CD4-positive, alpha-beta memory T cell (primary cell): ENCODE measurements at regions not wholly inside any gene's neighbourhood (a gene's known extent, or its start where the extent isn't known, plus 50 kb on each side); places are given as distances from the start of the nearest gene placed in this dataset.

ENCODE experiments used
- CTCF ChIA-PET: fragments of 350-600 bp; sonication (Branson Sonifier 250); formaldehyde crosslinking; loops from one replicate; lab custom pipeline; 2021; ENCODE audit warnings: inconsistent platforms; ENCODE audit not compliant: partially characterized antibody; lab: Charles Lee
- POLR2A ChIA-PET: fragments of 350-600 bp; sonication (Branson Sonifier 250); formaldehyde crosslinking; loops from one replicate; lab custom pipeline; 2021; ENCODE audit not compliant: partially characterized antibody; lab: Charles Lee
- DNase-seq, 5 donors: peaks; one replicate each; pipeline versions ENCODE4 v3.0.0 to v3.0.0-alpha.2; 2020 to 2022; ENCODE audit warnings: mixed read lengths in 1 of 5
- H3K27ac ChIP-seq: one replicate; pipeline ENCODE4 v1.7.0; 2013; ENCODE audit warnings: low read depth, low read length
- H3K27me3 ChIP-seq: 2 replicates; pipeline ENCODE4 v1.7.0; 2013; ENCODE audit warnings: mild to moderate bottlenecking, low read length, moderate library complexity; ENCODE audit not compliant: insufficient read depth
- H3K36me3 ChIP-seq: 2 replicates; pipeline ENCODE4 v1.7.0; 2013; ENCODE audit warnings: mild to moderate bottlenecking, low read length, moderate library complexity; ENCODE audit not compliant: insufficient read depth
- H3K4me1 ChIP-seq: 2 replicates; pipeline ENCODE4 v1.7.0; 2013; ENCODE audit warnings: mild to moderate bottlenecking, low read length, moderate library complexity; ENCODE audit not compliant: insufficient read depth
- H3K4me3 ChIP-seq, 2 donors: one replicate each; pipeline ENCODE4 v1.7.0; 2013; ENCODE audit warnings: low read length in 2 of 2, mild to moderate bottlenecking in 1 of 2
- H3K9me3 ChIP-seq, 2 donors: one replicate each; pipeline ENCODE4 v1.7.0; 2013; ENCODE audit warnings: low read length in 2 of 2, control low read depth in 1 of 2; ENCODE audit not compliant: control insufficient read depth in 1 of 2
- H3K27ac Mint-ChIP-seq, 7 donors: one replicate each; pipeline ENCODE4 v1.8.0; 2020 to 2021; ENCODE audit warnings: mixed read lengths in 7 of 7, mild to moderate bottlenecking in 6 of 7, inconsistent platforms in 3 of 7, moderate library complexity in 3 of 7
- H3K27me3 Mint-ChIP-seq, 2 donors: one replicate each; pipeline ENCODE4 v1.8.0; 2020 to 2021; ENCODE audit warnings: mixed read lengths in 2 of 2
- H3K36me3 Mint-ChIP-seq, 2 donors: one replicate each; pipeline ENCODE4 v1.8.0; 2020 to 2021; ENCODE audit warnings: mixed read lengths in 2 of 2, inconsistent platforms in 1 of 2, mild to moderate bottlenecking in 1 of 2
- H3K4me1 Mint-ChIP-seq, 4 donors: one replicate each; pipeline ENCODE4 v1.8.0; 2020 to 2021; ENCODE audit warnings: mixed read lengths in 4 of 4, mild to moderate bottlenecking in 1 of 4
- H3K4me3 Mint-ChIP-seq, 8 donors: one replicate each; pipeline ENCODE4 v1.8.0; 2020 to 2021; ENCODE audit warnings: mixed read lengths in 8 of 8, mild to moderate bottlenecking in 7 of 8, moderate library complexity in 6 of 8, inconsistent platforms in 3 of 8
- H3K9me3 Mint-ChIP-seq, 8 donors: one replicate each; pipeline ENCODE4 v1.8.0; 2020 to 2021; ENCODE audit warnings: mixed read lengths in 8 of 8, mild to moderate bottlenecking in 5 of 8, inconsistent platforms in 3 of 8, moderate library complexity in 1 of 8
- intact Hi-C: fragments of 100-400 bp; cut with micrococcal nuclease; formaldehyde crosslinking; loops from one replicate; pipeline ENCODE4 v1.15.1; 2023

DNA sequence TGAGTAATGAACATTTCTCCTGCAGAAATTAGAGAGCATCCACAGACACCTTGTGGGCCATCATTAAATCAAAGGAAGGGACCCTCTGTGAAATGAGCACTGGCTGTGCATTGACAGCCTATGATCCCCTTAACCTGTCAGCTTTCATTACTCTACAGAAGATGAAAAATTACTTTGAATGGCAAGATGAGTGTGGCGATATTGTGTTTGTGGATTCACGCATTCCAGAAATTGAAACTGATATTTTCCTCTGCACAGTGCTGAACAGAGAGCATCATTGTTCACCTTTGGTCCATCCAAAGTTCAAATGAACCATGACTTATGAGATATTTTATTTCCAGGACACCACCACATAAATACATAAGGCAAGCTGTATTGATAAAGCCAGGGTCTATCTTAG, 374.8 kb upstream of the ANXA10 start:
- H3K9me3 Mint-ChIP-seq: peaks cover 0 to 7% (median 3%) of the 10 kb centered on the region in 8 donors
- no peaks in the 10 kb centered on the region for H3K36me3 Mint-ChIP-seq
- Histone ChIP-seq H3K9me3 (peaks cover 0 to 6% of the 10 kb centered on the region in 2 donors), H3K4me3 (no peak overlapping the region), H3K27me3 (no peaks in the 10 kb centered on the region), H3K27ac (no peak overlapping the region), H3K36me3 (no peaks in the 10 kb centered on the region), H3K4me1 (no peaks in the 10 kb centered on the region)
- no peak overlapping the region for H3K27ac Mint-ChIP-seq
- DNase-seq: no peak
- no peaks in the 10 kb centered on the region for H3K4me1 Mint-ChIP-seq
- intact Hi-C loops: no loop called here
- H3K27me3 Mint-ChIP-seq: no peaks in the 10 kb centered on the region
- ChIA-PET POLR2A (no interaction called here), CTCF (no interaction called here)
- no peak overlapping the region for H3K4me3 Mint-ChIP-seq

DNA sequence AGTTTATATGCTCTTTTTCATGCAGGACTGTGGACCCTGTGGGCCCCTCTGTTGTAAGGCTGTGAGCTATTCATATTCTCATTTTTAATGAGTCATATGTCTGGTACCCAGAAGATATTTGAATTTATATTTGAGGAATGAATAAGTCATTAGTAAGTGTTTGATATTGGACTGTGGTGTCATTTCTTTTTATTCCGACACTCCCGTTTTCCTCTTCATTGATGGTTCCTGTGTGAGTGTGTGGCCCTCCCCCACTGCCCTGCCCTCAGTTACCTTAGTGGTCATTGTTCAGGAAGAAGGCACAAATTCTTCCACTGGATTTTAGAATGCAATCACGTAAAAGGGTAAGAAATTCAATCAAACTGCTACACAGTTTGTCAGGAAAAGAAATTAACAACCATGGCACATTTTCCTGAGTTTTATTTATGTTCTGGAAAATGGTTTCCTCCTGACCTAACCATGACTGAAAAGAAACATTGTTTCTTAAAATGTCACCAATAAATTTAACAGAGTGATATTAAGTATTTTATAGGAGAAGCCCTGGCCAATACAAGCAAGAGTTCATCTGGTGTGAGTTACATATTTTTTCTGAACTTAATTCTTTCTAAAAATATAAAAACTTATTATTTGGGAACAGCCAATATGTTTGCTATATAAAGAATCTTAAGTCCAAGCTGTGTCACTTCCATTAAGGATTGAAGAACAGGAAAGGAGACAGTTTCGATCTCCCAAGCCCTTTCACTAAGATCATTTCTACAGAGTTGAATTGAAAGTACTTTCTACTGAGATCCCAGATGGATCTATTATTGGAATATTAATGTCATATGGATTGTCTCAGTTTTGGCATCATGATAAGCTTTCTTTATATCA, 370.5 kb upstream of the ANXA10 start:
- no peak overlapping the region for H3K27ac ChIP-seq
- no peaks in the 10 kb centered on the region for H3K4me1 ChIP-seq
- no peaks in the 10 kb centered on the region for H3K36me3 ChIP-seq
- Mint-ChIP-seq H3K36me3 (no peaks in the 10 kb centered on the region), H3K27me3 (no peaks in the 10 kb centered on the region), H3K4me3 (no peak overlapping the region), H3K4me1 (no peaks in the 10 kb centered on the region), H3K9me3 (peaks cover 0 to 10% (median 4%) of the 10 kb centered on the region in 8 donors), H3K27ac (no peak overlapping the region)
- no peaks in the 10 kb centered on the region for H3K27me3 ChIP-seq
- ChIA-PET CTCF (no interaction called here), POLR2A (no interaction called here)
- DNase-seq: no peak
- H3K4me3 ChIP-seq: no peak overlapping the region
- intact Hi-C loops: no loop called here
- peaks cover 0 to 6% of the 10 kb centered on the region in 2 donors for H3K9me3 ChIP-seq

DNA sequence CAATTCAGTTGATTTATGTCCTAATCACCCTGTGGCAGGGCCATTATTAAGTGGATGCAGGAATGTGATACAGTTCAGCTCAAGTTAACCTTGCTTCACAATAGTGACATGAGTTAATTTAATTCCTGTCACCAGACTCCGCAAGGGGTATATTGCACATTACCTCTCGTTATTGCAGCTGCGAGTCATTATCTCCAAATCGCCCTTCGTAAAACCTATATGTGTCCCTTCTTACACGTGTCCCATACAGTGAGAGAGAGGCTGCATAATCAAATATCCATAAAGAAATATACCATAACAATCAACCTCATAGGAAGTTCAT, 369.9 kb upstream of the ANXA10 start:
- H3K27me3 ChIP-seq: no peaks in the 10 kb centered on the region
- peaks cover 0 to 2% of the 10 kb centered on the region in 2 donors for H3K9me3 ChIP-seq
- POLR2A ChIA-PET: no interaction called here
- H3K27ac ChIP-seq: no peak overlapping the region
- peaks cover 0 to 10% (median 4%) of the 10 kb centered on the region in 8 donors for H3K9me3 Mint-ChIP-seq
- no peaks in the 10 kb centered on the region for H3K4me1 Mint-ChIP-seq
- H3K4me3 Mint-ChIP-seq: no peak overlapping the region
- H3K36me3 ChIP-seq: no peaks in the 10 kb centered on the region
- CTCF ChIA-PET: no interaction called here
- H3K4me1 ChIP-seq: no peaks in the 10 kb centered on the region
- no peak overlapping the region for H3K4me3 ChIP-seq
- no peaks in the 10 kb centered on the region for H3K36me3 Mint-ChIP-seq
- DNase-seq: no peak
- H3K27ac Mint-ChIP-seq: no peak overlapping the region
- intact Hi-C loops: no loop called here
- no peaks in the 10 kb centered on the region for H3K27me3 Mint-ChIP-seq

DNA sequence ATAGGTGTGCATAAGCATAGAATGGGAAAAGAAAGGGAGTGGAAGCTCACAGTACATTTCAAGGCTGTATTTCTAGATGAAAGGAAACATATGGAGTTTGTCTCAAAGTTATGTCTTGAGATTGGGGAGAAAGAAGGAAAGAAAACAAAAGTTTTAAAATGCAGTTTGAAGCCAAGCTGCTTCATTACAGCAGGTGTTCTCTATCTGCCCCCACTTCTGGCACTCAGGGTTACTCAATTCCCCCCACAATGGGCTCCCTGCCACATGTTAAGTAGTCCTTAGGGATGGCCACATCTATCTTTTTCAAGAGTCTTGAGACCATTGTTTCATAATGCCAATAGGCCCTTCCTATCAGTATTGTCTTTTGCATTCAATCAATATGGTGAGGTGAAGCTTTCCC, 367.4 kb upstream of the ANXA10 start:
- Histone ChIP-seq H3K4me1 (no peaks in the 10 kb centered on the region), H3K27me3 (no peaks in the 10 kb centered on the region), H3K27ac (no peak overlapping the region), H3K9me3 (no peaks in the 10 kb centered on the region), H3K36me3 (no peaks in the 10 kb centered on the region), H3K4me3 (no peak overlapping the region)
- Mint-ChIP-seq H3K36me3 (no peaks in the 10 kb centered on the region), H3K9me3 (peaks cover 2 to 17% (median 10%) of the 10 kb centered on the region in 8 donors), H3K27me3 (no peaks in the 10 kb centered on the region), H3K4me3 (no peak overlapping the region), H3K27ac (no peak overlapping the region), H3K4me1 (no peaks in the 10 kb centered on the region)
- DNase-seq: no peak
- ChIA-PET CTCF (no interaction called here), POLR2A (no interaction called here)
- intact Hi-C loops: no loop called here

DNA sequence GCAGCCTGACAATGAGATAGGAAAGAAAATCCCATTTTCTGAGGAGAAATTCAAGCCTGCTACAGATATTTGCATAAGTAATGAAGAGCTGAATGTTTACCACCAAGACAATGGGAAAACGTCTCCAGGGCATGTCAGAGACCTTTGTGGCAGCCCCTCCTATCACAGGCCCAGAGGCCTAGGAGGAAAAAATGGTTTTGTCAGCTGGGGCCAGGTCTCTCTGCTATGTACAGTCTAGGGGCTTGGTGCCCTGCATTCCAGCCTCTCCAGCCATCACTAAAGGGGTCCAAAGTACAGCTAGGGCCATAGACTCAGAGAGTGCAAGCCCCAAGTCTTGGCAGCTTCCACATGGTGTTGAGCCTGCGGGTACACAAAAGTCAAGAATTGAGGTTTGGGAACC, 361.6 kb upstream of the ANXA10 start:
- intact Hi-C loops: no loop called here
- no peaks in the 10 kb centered on the region for H3K36me3 ChIP-seq
- Mint-ChIP-seq H3K36me3 (no peaks in the 10 kb centered on the region), H3K4me1 (no peaks in the 10 kb centered on the region), H3K27ac (no peak overlapping the region), H3K4me3 (no peak overlapping the region), H3K9me3 (peaks cover 2 to 49% (median 21%) of the 10 kb centered on the region in 8 donors), H3K27me3 (no peaks in the 10 kb centered on the region)
- H3K9me3 ChIP-seq: no peaks in the 10 kb centered on the region
- DNase-seq: no peak
- no peak overlapping the region for H3K4me3 ChIP-seq
- ChIA-PET CTCF (no interaction called here), POLR2A (no interaction called here)
- H3K4me1 ChIP-seq: no peaks in the 10 kb centered on the region
- H3K27me3 ChIP-seq: no peaks in the 10 kb centered on the region
- no peak overlapping the region for H3K27ac ChIP-seq

DNA sequence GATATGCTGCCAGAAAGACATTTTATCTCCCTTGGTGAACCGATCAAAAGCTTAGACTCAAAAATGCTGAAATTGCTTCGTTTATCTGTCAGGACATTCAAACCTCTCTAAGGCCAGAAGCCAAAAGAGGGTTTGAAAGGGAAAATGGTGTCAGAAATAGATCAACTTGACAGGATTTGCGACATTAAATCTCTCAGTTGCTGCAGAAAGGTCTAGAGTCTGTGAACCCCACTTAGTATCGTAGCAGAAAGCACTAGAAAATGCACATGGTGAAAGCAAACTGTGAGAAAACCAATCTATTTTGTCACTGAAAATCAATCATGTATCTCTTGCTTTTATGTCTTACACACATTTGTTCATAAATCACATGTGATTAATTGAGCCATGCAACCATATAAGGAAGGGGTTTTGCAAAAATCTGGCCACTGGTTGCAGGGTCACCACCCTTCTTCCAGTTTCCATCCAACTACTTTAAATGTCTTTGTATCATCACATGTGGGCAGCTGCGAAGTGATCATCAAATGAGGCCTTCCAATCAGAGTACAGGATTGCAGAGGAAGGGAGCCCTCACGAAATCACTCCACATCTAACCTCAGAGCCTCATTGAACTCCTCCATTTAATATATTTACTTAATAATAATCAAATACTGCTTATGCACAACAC, 347.2 kb upstream of the ANXA10 start:
- H3K4me1 Mint-ChIP-seq: no peaks in the 10 kb centered on the region
- DNase-seq: no peak

DNA sequence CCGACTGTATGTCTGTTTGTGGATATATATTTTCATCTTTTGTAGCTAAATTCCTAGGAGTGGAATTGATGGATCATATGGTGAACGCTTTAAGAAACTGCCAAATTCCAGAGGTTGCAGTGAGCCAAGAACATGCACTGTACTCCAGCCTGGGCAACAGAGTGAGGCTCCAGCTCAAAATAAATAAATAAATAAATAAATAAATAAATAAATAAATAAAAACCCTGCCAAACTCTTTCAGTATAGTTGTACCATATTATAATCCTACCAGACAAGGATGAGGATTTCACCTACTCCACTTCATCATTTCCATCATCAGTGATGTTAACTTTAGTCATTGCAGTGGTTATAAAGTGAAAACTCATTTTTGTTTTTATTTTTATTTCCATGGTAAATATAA, 325.1 kb upstream of the ANXA10 start:
- no peak overlapping the region for H3K4me3 Mint-ChIP-seq
- Histone ChIP-seq H3K27ac (no peak overlapping the region), H3K4me3 (no peak overlapping the region), H3K36me3 (no peaks in the 10 kb centered on the region), H3K27me3 (no peaks in the 10 kb centered on the region), H3K9me3 (no peaks in the 10 kb centered on the region), H3K4me1 (no peaks in the 10 kb centered on the region)
- ChIA-PET POLR2A (no interaction called here), CTCF (no interaction called here)
- H3K9me3 Mint-ChIP-seq: peaks cover 2 to 17% (median 7%) of the 10 kb centered on the region in 8 donors
- H3K27ac Mint-ChIP-seq: no peak overlapping the region
- DNase-seq: no peak
- H3K27me3 Mint-ChIP-seq: no peaks in the 10 kb centered on the region
- no peaks in the 10 kb centered on the region for H3K36me3 Mint-ChIP-seq
- intact Hi-C loops: no loop called here
- H3K4me1 Mint-ChIP-seq: no peaks in the 10 kb centered on the region

More for the DNA sequence above, 347.2 kb upstream of the ANXA10 start:
- Mint-ChIP-seq H3K27me3 (no peaks in the 10 kb centered on the region), H3K9me3 (peaks cover 0 to 9% (median 2%) of the 10 kb centered on the region in 8 donors), H3K36me3 (no peaks in the 10 kb centered on the region), H3K4me3 (no peak overlapping the region), H3K27ac (no peak overlapping the region)
- H3K4me1 ChIP-seq: no peaks in the 10 kb centered on the region
- H3K27me3 ChIP-seq: no peaks in the 10 kb centered on the region
- no peak overlapping the region for H3K27ac ChIP-seq
- intact Hi-C loops: no loop called here
- ChIA-PET POLR2A (no interaction called here), CTCF (no interaction called here)
- H3K4me3 ChIP-seq: no peak overlapping the region
- H3K9me3 ChIP-seq: peaks cover 0 to 3% of the 10 kb centered on the region in 2 donors
- H3K36me3 ChIP-seq: no peaks in the 10 kb centered on the region
